PC-9 (cell line): ENCODE measurements at regions not wholly inside any gene's neighbourhood (a gene's known extent, or its start where the extent isn't known, plus 50 kb on each side); places are given as distances from the start of the nearest gene placed in this dataset.
"Not testable (repeated sequence)": the region's sequence is repeated elsewhere in the genome, so short reads cannot be mapped to it uniquely, and the experiment has no call there.

Source experiments
- CTCF ChIP-seq: fragments of 200-600 bp; sonication (generic); conservative IDR thresholded peaks from 2 replicates; pipeline ENCODE4 v1.6.1; 2017; ENCODE audit warnings: mixed run types, antibody characterized with exemption, mild to moderate bottlenecking, moderate library complexity
- EZH2 ChIP-seq: fragments of 200-600 bp; sonication (generic); IDR thresholded peaks from 2 replicates; pipeline ENCODE4 v1.8.0; 2017; ENCODE audit warnings: antibody characterized with exemption, low read depth

- TF ChIP-seq CTCF, EZH2: not testable (repeated sequence)
These were observed 71.7 kb upstream of the ZNG1B start for GRCh38 chr2:113365791-113366190.
